ENCODE measurements at regions not wholly inside any gene's neighbourhood (a gene's known extent, or its start where the extent isn't known, plus 50 kb on each side); places are given as distances from the start of the nearest gene placed in this dataset.

- H3K27ac ChIP-seq (ENCODE audit: low read depth, low read length): no peak overlapping the region
- no peak overlapping the region for H4K5ac ChIP-seq (ENCODE audit: insufficient read length, low read depth, low read length)
- H2BK15ac ChIP-seq (ENCODE audit: low read length): no peak overlapping the region
- H4K8ac ChIP-seq (ENCODE audit: extremely low read depth, insufficient read depth, low read length): no peak overlapping the region
- no peaks in the 10 kb centered on the region for H3K4me1 ChIP-seq (replicated peaks in 1 of 4; ENCODE audit: control insufficient read depth in 3 of 4, insufficient read depth in 4 of 4, low read length in 3 of 4)
- no peaks in the 10 kb centered on the region for H4K20me1 ChIP-seq (replicated peaks in 1 of 2; ENCODE audit: control insufficient read depth in 1 of 2, insufficient read depth in 2 of 2, low read length in 2 of 2)
- no peak overlapping the region for H2AFZ ChIP-seq (ENCODE audit: low read length)
- DNase-seq (ENCODE audit: low read depth in 1 of 2, low spot score in 2 of 2): no peak
- H3K23ac ChIP-seq (ENCODE audit: insufficient read length): no peak overlapping the region
- no peak overlapping the region for H2BK5ac ChIP-seq (ENCODE audit: low read depth, low read length)
- no peak overlapping the region for H3K4ac ChIP-seq (replicated peaks; ENCODE audit: insufficient read length, low read depth, low read length)
- H3K9me3 ChIP-seq (ENCODE audit: insufficient read depth in 2 of 2, low read depth in 1 of 2, low read length in 1 of 2): no peaks in the 10 kb centered on the region
- H3K14ac ChIP-seq (ENCODE audit: insufficient read length): no peak overlapping the region
- H3K9ac ChIP-seq (replicated peaks in 1 of 4; ENCODE audit: extremely low read depth in 1 of 4, low read depth in 3 of 4, low read length in 3 of 4): no peak overlapping the region
- no peaks in the 10 kb centered on the region for H3K79me1 ChIP-seq (ENCODE audit: low read depth, low read length)
- no peak overlapping the region for H3K56ac ChIP-seq (replicated peaks; ENCODE audit: insufficient read length, low read depth, low read length)
- CTCF ChIA-PET (ENCODE audit: partially characterized antibody): no interaction called here
- H2BK120ac ChIP-seq (replicated peaks; ENCODE audit: low read depth, low read length): no peak overlapping the region
- no peaks in the 10 kb centered on the region for H3K27me3 ChIP-seq (replicated peaks in 1 of 4; ENCODE audit: control insufficient read depth in 3 of 4, extremely low read depth in 1 of 4, insufficient read depth in 3 of 4, low read length in 3 of 4)
- no peak overlapping the region for H3K4me2 ChIP-seq (ENCODE audit: insufficient read depth in 1 of 2, low read depth in 2 of 2, low read length in 2 of 2)
- no peak overlapping the region for H4K91ac ChIP-seq (replicated peaks; ENCODE audit: insufficient read length, low read length)
- POLR2A ChIA-PET (ENCODE audit: partially characterized antibody): no interaction called here
- H3K4me3 ChIP-seq (ENCODE audit: extremely low read depth in 1 of 4, insufficient read depth in 2 of 4, low read depth in 3 of 4, low read length in 4 of 4): no peak overlapping the region
- TF ChIP-seq RNF2 (IDR thresholded peaks at IDR 0.05; ENCODE audit: borderline replicate concordance, low read depth, low read length, missing control alignments, poor library complexity, severe bottlenecking) (no peak), USF2 (IDR thresholded peaks at IDR 0.05; ENCODE audit: low read length) (no peak), RAD21 (IDR thresholded peaks at IDR 0.05 in 1 of 2, conservative IDR thresholded peaks at IDR 0.05 in 1 of 2; ENCODE audit: low read depth in 2 of 2, low read length in 2 of 2) (no peak), TAF7 (optimal IDR thresholded peaks at IDR 0.05; ENCODE audit: borderline replicate concordance, low read depth, low read length) (no peak), E2F6 (IDR thresholded peaks at IDR 0.05) (no peak), SP1 (IDR thresholded peaks at IDR 0.05; ENCODE audit: low read depth, low read length) (no peak), HDAC6 (IDR thresholded peaks at IDR 0.05; ENCODE audit: low read depth, low read length) (no peak), MAFK (IDR thresholded peaks at IDR 0.05; ENCODE audit: low read depth, low read length) (no peak), GABPA (IDR thresholded peaks at IDR 0.05; ENCODE audit: borderline replicate concordance, insufficient read depth, low read length) (no peak), TBP (IDR thresholded peaks at IDR 0.05; ENCODE audit: low read depth, low read length) (no peak), RXRA (IDR thresholded peaks at IDR 0.05; ENCODE audit: insufficient read depth, low read depth, low read length) (no peak), CBX8 (IDR thresholded peaks at IDR 0.05; ENCODE audit: borderline replicate concordance, low read depth, low read length) (no peak), CBX5 (IDR thresholded peaks at IDR 0.05; ENCODE audit: low read depth, low read length) (no peak)
- no peak overlapping the region for H2AK5ac ChIP-seq (ENCODE audit: low read depth, low read length)
- WGBS, 2 experiments (ENCODE audit: extremely low coverage in 1 of 2, insufficient coverage in 1 of 2, insufficient read length in 1 of 2, insufficient replicate concordance in 2 of 2, low coverage in 1 of 2, low lambda C conversion rate in 2 of 2, missing lambda C conversion rate in 1 of 2): 92% methylated on average over 2 of the region's 2 CpGs; no CpG with 5 or more reads in 1 of the 2 experiments
- no peak overlapping the region for H2BK12ac ChIP-seq (ENCODE audit: low read depth, low read length)
- no peaks in the 10 kb centered on the region for H3K79me2 ChIP-seq (ENCODE audit: control insufficient read depth in 1 of 2, insufficient read depth in 2 of 2, low read length in 2 of 2)
- H3K36me3 ChIP-seq (ENCODE audit: control insufficient read depth in 2 of 4, insufficient read depth in 4 of 4, low read length in 3 of 4): no peaks in the 10 kb centered on the region
- no peaks in the 10 kb centered on the region for H3K23me2 ChIP-seq (ENCODE audit: low read depth, low read length)
- no peak overlapping the region for H3K18ac ChIP-seq (ENCODE audit: extremely low read depth, low read length)
- H2BK20ac ChIP-seq (ENCODE audit: low read length): no peak overlapping the region
- FAIRE-seq: no peak
These were observed 1686.5 kb upstream of the ACO1 start for GRCh38 chr9:30697958-30698357.
